CD4-positive, alpha-beta T cell (primary cell): ENCODE measurements at regions not wholly inside any gene's neighbourhood (a gene's known extent, or its start where the extent isn't known, plus 50 kb on each side); places are given as distances from the start of the nearest gene placed in this dataset.

Experiments used
- ATAC-seq: fragments of 200-7000 bp; cut with Tn5 transposase; one replicate; pipeline ENCODE4 v1.10.0; 2022; ENCODE audit warnings: mild to moderate bottlenecking; ENCODE audit not compliant: poor library complexity
- CTCF ChIA-PET: fragments of 350-600 bp; sonication (Branson Sonifier 250); formaldehyde crosslinking; loops from one replicate; lab custom pipeline; 2021; ENCODE audit warnings: antibody characterized with exemption, inconsistent platforms; lab: Charles Lee
- POLR2A ChIA-PET: fragments of 350-600 bp; sonication (Branson Sonifier 250); formaldehyde crosslinking; loops from one replicate; lab custom pipeline; 2021; ENCODE audit warnings: antibody characterized with exemption, inconsistent platforms; lab: Charles Lee
- DNase-seq, 14 experiments: peaks; one replicate each; pipeline ENCODE4 v3.0.0-alpha.2; 2013 to 2020; ENCODE audit warnings: mixed read lengths in 2 of 14
- H3K27ac ChIP-seq, 2 donors: one replicate each; pipeline versions ENCODE4 v1.5.1 to v1.7.0; 2013; ENCODE audit warnings: low read length in 2 of 2, low read depth in 1 of 2, mild to moderate bottlenecking in 1 of 2
- H3K27me3 ChIP-seq, 2 experiments: 1 replicate in 1 of 2; 2 replicates in 1 of 2; pipeline versions ENCODE4 v1.6.1 to v1.7.0; 2013; ENCODE audit warnings: low read length in 2 of 2, control low read depth in 1 of 2, mild to moderate bottlenecking in 1 of 2, moderate library complexity in 1 of 2; ENCODE audit not compliant: insufficient read depth in 2 of 2, control insufficient read depth in 1 of 2
- H3K36me3 ChIP-seq: one replicate; pipeline ENCODE4 v1.6.1; 2013; ENCODE audit warnings: low read length, control low read depth; ENCODE audit not compliant: insufficient read depth
- H3K4me1 ChIP-seq: one replicate; pipeline ENCODE4 v1.6.1; 2013; ENCODE audit warnings: low read length, control low read depth; ENCODE audit not compliant: insufficient read depth
- H3K4me3 ChIP-seq: one replicate; pipeline ENCODE4 v1.5.1; 2013; ENCODE audit warnings: mild to moderate bottlenecking, low read length, moderate library complexity
- H3K9me3 ChIP-seq, 2 experiments: 1 replicate in 1 of 2; 2 replicates in 1 of 2; pipeline versions ENCODE4 v1.6.1 to v1.7.0; 2013; ENCODE audit warnings: low read length in 2 of 2, mild to moderate bottlenecking in 2 of 2, control low read depth in 1 of 2, moderate library complexity in 1 of 2; ENCODE audit not compliant: control insufficient read depth in 1 of 2, insufficient read depth in 1 of 2
- H3K27ac Mint-ChIP-seq: one replicate; pipeline ENCODE4 v1.8.0; 2020; ENCODE audit warnings: mixed read lengths
- H3K27me3 Mint-ChIP-seq: one replicate; pipeline ENCODE4 v1.8.0; 2021; ENCODE audit warnings: mixed read lengths
- H3K36me3 Mint-ChIP-seq: one replicate; pipeline ENCODE4 v1.8.0; 2021; ENCODE audit warnings: low read depth, mixed read lengths
- H3K4me1 Mint-ChIP-seq: one replicate; pipeline ENCODE4 v1.8.0; 2021; ENCODE audit warnings: low read depth, mixed read lengths
- H3K4me3 Mint-ChIP-seq: one replicate; pipeline ENCODE4 v1.8.0; 2020; ENCODE audit warnings: mild to moderate bottlenecking, mixed read lengths
- H3K9me3 Mint-ChIP-seq: one replicate; pipeline ENCODE4 v1.8.0; 2020; ENCODE audit warnings: mixed read lengths
- intact Hi-C, 2 experiments: fragments of 100-400 bp; cut with DNase I in 1 of 2; cut with micrococcal nuclease in 1 of 2; formaldehyde crosslinking; loops; one replicate each; pipeline versions ENCODE4 v1.15.1 to v1.9.0; 2023 to 2025; cut with DNase I, micrococcal nuclease
- TF ChIP-seq, protein P1 (sequence below): fragments of 200-600 bp; IDR thresholded peaks from one replicate; pipeline ENCODE4 v1.8.0; 2022; ENCODE audit warnings: antibody characterized with exemption, mild to moderate bottlenecking

DNA sequence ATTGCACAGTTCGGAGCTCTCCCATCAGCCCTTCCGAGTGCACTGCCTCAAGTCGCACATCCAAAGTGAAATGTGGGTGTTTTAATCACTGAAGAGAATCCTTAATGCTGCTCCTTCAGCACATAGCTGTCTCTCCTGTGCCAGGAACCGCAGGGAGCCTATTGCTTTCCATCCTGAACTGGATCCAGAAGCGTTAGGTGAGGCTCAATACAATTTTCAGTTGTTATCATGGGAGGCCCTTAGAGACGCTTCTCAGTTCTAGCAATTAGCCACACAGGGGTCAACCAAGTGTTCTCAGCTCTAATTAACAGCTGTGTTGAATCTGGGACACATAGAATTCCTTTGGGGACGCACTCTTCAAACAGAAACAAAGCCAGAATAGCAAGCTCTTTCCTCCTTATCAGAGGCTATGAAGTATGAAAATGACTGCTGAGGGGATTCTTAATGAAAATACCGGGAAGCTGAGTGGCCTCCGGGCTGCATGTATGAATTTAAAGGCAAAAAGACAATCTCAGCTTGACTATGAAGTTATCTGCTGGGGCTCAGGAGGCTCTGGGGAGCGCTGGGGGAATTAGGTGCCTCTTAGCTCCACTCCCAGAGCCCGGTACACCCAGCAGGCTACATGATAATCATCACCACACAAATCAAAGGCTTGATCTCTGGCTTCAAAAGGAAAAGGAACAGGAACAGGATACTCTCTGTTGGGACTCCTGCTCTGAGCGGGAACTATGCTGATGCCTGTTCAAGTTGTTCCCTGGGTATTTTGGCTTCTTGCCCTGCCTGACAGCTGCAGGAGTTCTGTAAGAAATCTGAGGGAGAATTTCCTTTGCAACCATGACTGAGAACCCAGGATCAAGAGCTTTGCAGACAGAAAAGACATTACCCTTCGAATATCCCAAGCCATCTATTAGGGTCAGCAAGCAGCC lies 55.4 kb upstream of the NCOA1 start:
- Mint-ChIP-seq H3K27ac (no peak overlapping the region), H3K4me1 (no peaks in the 10 kb centered on the region), H3K9me3 (no peaks in the 10 kb centered on the region), H3K27me3 (no peaks in the 10 kb centered on the region), H3K4me3 (no peak overlapping the region), H3K36me3 (no peaks in the 10 kb centered on the region)
- Histone ChIP-seq H3K36me3 (no peaks in the 10 kb centered on the region), H3K9me3 (no peaks in the 10 kb centered on the region), H3K27me3 (no peaks in the 10 kb centered on the region), H3K27ac (no peak overlapping the region), H3K4me3 (no peak overlapping the region), H3K4me1 (no peaks in the 10 kb centered on the region)
- TF ChIP-seq, protein P1, sequence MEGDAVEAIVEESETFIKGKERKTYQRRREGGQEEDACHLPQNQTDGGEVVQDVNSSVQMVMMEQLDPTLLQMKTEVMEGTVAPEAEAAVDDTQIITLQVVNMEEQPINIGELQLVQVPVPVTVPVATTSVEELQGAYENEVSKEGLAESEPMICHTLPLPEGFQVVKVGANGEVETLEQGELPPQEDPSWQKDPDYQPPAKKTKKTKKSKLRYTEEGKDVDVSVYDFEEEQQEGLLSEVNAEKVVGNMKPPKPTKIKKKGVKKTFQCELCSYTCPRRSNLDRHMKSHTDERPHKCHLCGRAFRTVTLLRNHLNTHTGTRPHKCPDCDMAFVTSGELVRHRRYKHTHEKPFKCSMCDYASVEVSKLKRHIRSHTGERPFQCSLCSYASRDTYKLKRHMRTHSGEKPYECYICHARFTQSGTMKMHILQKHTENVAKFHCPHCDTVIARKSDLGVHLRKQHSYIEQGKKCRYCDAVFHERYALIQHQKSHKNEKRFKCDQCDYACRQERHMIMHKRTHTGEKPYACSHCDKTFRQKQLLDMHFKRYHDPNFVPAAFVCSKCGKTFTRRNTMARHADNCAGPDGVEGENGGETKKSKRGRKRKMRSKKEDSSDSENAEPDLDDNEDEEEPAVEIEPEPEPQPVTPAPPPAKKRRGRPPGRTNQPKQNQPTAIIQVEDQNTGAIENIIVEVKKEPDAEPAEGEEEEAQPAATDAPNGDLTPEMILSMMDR: no peak
- CTCF ChIA-PET: no interaction called here
- no peak for ATAC-seq
- intact Hi-C loops: no loop called here
- POLR2A ChIA-PET: no interaction called here
- DNase-seq: no peak

DNA sequence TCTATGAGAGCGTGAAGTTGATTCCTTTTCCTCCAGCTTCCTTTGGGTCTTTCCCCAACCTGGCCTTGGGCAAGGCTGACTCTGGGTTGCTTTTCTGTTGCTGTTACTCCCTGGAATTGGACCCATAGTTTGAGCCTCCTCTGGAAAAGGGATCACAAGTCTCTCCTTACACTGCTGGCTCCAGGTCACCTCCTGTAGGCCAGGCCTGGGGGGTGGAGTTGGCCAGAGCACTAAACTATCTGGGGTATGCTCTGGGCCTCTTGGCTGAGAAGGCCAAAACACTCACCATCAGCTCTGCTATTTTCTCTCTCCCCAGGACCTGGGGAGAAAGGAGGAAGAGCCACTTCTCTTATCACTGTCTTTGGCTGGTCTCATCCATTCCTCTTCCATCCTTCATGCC lies 56.5 kb upstream of the NCOA1 start:
- TF ChIP-seq, protein P1: no peak
- ChIA-PET POLR2A (no interaction called here), CTCF (no interaction called here)
- H3K36me3 ChIP-seq: no peaks in the 10 kb centered on the region
- H3K4me3 ChIP-seq: no peak overlapping the region
- H3K36me3 Mint-ChIP-seq: no peaks in the 10 kb centered on the region
- no peak for DNase-seq
- intact Hi-C loops: no loop called here
- ATAC-seq: no peak
- H3K4me1 ChIP-seq: no peaks in the 10 kb centered on the region
- no peak overlapping the region for H3K4me3 Mint-ChIP-seq
- H3K9me3 Mint-ChIP-seq: no peaks in the 10 kb centered on the region
- no peak overlapping the region for H3K27ac ChIP-seq
- no peak overlapping the region for H3K27ac Mint-ChIP-seq
- H3K4me1 Mint-ChIP-seq: no peaks in the 10 kb centered on the region
- no peaks in the 10 kb centered on the region for H3K9me3 ChIP-seq
- no peaks in the 10 kb centered on the region for H3K27me3 ChIP-seq
- no peaks in the 10 kb centered on the region for H3K27me3 Mint-ChIP-seq

DNA sequence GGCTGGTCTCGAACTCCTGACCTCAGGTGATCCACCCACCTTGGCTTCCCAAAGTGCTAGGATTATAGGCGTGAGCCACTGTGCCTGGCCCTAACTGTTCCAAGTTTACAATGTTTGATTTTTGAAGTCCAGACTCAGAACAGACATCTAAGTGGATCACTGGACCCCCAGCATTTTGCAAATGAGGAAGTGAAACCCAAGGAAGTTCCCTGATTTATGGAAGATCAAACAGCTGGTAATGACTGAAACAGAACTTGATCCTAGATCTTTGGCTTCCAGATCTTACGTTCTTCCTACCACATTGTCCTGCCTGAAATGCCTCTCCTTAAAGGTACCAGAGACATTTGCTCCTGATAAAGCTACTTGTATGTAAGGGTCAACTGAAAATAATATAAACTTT lies 58.3 kb upstream of the NCOA1 start:
- intact Hi-C loops: no loop called here
- CTCF ChIA-PET: no interaction called here

More for the DNA sequence above, 58.3 kb upstream of the NCOA1 start:
- POLR2A ChIA-PET: no interaction called here
- no peaks in the 10 kb centered on the region for H3K9me3 Mint-ChIP-seq
- H3K36me3 Mint-ChIP-seq: no peaks in the 10 kb centered on the region
- Histone ChIP-seq H3K4me3 (no peak overlapping the region), H3K27ac (no peak overlapping the region), H3K9me3 (no peaks in the 10 kb centered on the region), H3K4me1 (no peaks in the 10 kb centered on the region), H3K27me3 (no peaks in the 10 kb centered on the region), H3K36me3 (no peaks in the 10 kb centered on the region)
- ATAC-seq: no peak
- DNase-seq: no peak
- no peak overlapping the region for H3K27ac Mint-ChIP-seq
- TF ChIP-seq, protein P1: no peak
- H3K4me3 Mint-ChIP-seq: no peak overlapping the region
- H3K4me1 Mint-ChIP-seq: no peaks in the 10 kb centered on the region
- no peaks in the 10 kb centered on the region for H3K27me3 Mint-ChIP-seq
